ENCODE measurements at regions not wholly inside any gene's neighbourhood (a gene's known extent, or its start where the extent isn't known, plus 50 kb on each side); places are given as distances from the start of the nearest gene placed in this dataset.
"Not testable (repeated sequence)": the region's sequence is repeated elsewhere in the genome, so short reads cannot be mapped to it uniquely, and the experiment has no call there.

- DNase-seq, result no peak
These were observed 207.3 kb upstream of the DCAF8L1 start for GRCh38 chrX:28188526-28188925.

DNA sequence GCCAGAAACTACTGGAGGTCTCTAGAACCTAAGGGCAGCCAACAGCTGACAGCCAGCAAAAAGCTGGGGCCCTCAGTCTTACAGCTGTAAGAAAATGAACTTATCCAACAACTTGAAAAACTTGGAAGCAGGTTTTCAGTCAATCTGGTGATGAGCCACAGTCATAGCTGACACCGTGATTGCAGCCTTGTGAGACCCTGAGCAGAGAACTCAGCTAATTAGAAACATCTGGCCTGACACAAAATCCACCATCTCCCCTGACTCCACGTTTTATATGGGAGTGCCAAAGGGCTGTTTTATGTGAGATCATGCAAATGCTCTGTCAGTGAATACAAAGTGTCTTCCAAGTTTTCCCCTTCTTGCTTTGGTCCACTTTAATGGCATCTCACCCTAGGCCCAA lies 198.8 kb upstream of the DCAF8L1 start:
- no peak for DNase-seq

DNA sequence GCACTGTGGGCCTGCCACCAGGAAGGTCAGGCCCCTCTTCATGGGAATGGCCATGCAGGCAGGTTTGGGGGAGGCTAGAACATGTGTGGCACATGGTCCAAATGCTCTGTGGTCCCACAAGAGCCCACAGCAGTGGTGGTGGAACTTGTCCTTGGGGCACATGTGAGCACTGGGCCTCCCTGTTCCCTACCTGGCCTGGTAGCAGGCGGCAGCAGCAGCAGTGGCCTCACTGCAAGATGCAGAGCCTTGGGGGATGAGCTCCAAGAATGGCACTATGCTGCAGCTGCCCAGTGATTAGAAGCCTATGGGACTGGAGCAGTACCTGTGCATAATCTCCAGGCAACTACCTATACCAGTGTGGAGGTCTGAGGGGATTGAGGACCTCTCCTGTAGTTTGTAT lies 197.0 kb upstream of the DCAF8L1 start:
- no peak for DNase-seq

DNA sequence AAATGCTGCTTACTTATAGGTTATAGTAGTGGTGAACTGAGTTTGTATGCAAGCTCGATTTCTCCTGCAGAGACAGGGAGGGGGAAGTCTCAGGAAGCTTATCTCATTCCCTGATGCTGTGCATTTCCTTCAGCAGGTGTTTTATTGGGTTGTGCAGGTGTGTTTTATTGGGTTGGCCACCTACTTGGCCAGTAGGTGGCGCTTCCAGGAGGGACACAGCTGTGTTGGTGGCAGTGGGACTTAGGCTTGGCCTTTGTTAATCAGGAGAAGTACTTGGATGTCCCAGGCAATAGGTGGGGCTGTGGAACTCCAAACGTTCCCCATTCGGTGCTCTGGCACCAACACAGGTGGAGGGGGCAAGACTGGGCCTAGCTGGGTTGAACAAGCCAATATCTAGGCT lies 196.0 kb upstream of the DCAF8L1 start:
- DNase-seq, result no peak

- DNase-seq, result no peak
These were observed 189.5 kb upstream of the DCAF8L1 start for GRCh38 chrX:28170713-28171112.

GRCh38 chrX:28158019-28158777 lies 176.9 kb upstream of the DCAF8L1 start:
- no peak for DNase-seq

DNA sequence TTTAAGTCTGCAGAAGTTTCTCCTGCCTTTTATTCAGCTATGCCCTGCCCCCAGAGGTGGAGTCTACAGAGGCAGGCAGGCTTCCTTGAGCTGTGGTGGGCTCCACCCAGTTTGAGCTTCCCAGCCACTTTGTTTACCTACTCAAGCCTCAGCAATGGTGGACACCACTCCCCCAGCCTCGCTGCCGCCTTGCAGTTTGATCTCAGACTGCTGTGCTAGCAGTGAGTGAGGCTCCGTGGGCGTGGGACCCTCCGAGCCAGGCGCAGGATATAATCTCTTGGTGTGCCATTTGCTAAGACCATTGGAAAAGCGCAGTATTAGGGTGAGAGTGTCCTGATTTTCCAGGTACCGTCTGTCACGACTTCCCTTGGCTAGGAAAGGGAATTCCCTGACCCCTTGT lies 171.0 kb upstream of the DCAF8L1 start:
- DNase-seq, result not testable (repeated sequence)

GRCh38 chrX:28135378-28136047 lies 154.3 kb upstream of the DCAF8L1 start:
- DNase-seq, result no peak

- DNase-seq, result no peak
These were observed 152.5 kb upstream of the DCAF8L1 start for GRCh38 chrX:28133763-28134162.

DNA sequence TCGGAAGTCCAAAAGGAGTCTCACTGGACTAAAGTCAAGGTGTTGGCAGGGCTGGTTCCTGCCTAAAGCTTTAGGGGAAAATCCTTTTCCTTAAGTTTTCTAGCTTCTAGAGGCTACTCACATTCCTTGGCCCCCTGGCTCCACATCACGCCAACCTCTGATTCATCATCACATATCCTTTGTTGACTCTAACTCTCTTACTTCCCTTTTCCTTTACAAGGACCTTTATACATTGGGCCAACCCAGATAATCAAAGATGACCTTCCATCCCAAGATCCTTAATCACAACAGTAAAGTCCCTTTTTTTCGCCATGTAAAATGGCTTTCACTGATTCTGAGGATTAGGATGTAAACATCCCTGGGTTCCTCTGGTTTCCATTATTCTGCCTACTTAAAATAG lies 146.4 kb upstream of the DCAF8L1 start:
- no peak for DNase-seq

DNA sequence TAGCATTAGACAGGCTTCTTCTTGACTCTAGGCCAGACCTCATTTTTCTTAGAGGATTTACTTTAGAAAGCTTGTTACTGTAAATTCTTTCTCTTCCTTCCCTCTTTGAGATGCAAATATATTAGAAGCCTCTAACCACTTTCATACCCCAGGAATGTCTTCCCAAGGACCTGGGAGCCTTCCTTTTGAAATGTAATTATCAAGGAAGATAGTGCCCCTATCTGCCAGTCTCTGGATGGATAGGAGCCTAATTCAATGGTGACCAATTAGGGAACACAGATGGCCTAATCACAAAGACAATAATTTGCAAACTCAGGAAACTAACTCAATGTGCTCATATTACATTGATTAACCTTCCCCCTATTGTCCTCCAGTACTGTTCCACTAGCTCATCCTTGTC lies 145.6 kb upstream of the DCAF8L1 start:
- no peak for DNase-seq

GRCh38 chrX:28124416-28124815 lies 143.2 kb upstream of the DCAF8L1 start:
- no peak for DNase-seq

GRCh38 chrX:28120580-28121245 lies 139.5 kb upstream of the DCAF8L1 start:
- not testable (repeated sequence) for DNase-seq

DNA sequence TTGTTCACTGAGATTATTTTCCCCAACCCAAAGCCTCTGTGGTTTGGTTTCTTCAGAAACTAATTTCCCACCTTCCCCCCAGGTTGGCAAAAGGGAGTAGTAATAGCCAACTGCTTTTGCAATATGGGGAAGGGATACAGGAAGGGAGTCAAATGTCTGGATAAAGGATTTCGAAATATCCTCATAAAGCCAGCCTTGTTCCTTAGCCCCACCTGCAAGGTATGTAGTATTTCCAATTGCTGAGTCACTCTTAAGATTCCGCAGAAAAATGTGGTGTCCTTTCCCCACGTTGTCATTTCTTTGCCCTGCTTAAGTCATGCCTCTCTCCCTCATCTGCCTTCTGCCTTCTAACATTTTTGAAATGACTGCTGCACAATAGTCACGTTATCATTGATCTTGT lies 138.8 kb upstream of the DCAF8L1 start:
- DNase-seq, result no peak

DNA sequence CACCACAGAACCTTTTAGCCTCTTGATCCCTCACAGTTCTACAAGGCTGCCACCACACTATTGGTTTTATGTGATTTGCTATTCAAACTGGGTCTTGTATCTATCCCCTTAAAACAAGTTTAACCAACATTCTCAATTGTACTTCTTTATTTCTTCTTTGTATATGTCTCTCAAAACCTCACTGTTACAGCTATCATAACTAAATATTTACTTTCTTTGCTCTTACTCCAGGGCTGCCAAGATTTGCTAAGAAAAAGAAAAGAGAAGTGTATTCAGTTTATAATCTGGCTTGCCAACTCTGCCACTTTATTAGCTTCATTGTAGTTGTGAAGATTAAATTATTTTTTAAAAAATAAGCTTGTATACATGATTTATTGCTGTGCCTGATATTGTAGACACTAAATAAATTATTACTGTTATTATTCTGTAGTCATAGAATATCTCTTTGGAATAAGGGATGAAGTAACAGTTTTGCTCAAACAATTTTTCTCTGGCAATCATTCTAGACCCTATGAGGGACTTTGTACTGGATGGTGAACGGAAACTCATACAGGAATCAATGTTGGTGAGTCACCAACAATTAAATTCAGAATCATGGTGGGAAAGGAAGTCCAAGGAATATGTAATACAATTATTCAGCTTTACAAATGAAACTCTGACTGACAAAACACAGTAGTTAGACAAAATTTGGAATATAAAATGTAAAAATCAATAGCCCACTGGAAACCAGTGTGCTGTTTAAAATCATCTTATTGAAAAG lies 127.1 kb upstream of the DCAF8L1 start:
- DNase-seq, result no peak

DNA sequence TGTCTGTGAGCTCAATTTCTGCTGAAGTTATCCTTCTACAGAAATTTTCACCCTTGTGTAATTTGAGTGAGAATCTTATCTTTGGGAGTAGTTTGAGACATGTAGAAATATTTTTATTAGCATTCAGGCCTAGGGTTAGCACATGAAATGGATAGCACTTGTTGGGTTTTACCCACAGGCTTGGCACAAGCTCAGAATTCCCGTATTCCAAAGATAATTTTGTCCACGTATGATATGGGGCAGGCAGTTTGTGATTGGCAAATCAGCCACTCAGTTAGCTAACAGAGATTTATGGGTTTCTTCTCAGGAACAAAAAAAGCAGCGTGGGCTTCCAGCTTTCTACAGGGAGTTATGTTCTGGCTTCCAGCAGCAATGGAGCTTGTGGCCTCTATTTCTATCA lies 117.9 kb upstream of the DCAF8L1 start:
- DNase-seq, result no peak

GRCh38 chrX:28085653-28086052 lies 104.4 kb upstream of the DCAF8L1 start:
- no peak for DNase-seq

GRCh38 chrX:28058901-28059300 lies 77.7 kb upstream of the DCAF8L1 start:
- DNase-seq, result peak; percentile 38

GRCh38 chrX:28042826-28043564 lies 61.7 kb upstream of the DCAF8L1 start:
- DNase-seq, result no peak

DNA sequence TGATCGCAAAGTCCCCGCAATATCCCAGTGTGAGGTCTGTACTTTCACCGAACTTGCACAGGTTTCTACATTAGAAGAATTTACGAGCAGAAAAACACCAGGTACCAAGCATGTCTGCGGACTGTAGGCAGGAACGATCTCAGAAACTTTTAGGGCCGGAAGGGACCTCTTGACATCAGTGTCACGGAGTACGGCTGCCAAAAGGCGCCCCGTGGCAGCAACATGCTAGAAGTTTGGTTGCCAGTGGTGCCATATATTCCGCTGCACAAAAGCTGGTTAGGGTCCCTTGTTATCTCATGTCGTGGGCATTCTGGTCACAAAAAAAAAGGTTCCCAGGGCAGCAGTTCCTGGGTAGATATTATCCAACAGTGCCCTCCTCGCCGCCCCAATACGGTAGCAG lies 61.0 kb upstream of the DCAF8L1 start:
- DNase-seq, result no peak

GRCh38 chrX:28039258-28039657 lies 58.0 kb upstream of the DCAF8L1 start:
- no peak for DNase-seq

Data from femur (tissue), 1 donor.